ENCODE measurements at regions not wholly inside any gene's neighbourhood (a gene's known extent, or its start where the extent isn't known, plus 50 kb on each side); places are given as distances from the start of the nearest gene placed in this dataset.

DNA sequence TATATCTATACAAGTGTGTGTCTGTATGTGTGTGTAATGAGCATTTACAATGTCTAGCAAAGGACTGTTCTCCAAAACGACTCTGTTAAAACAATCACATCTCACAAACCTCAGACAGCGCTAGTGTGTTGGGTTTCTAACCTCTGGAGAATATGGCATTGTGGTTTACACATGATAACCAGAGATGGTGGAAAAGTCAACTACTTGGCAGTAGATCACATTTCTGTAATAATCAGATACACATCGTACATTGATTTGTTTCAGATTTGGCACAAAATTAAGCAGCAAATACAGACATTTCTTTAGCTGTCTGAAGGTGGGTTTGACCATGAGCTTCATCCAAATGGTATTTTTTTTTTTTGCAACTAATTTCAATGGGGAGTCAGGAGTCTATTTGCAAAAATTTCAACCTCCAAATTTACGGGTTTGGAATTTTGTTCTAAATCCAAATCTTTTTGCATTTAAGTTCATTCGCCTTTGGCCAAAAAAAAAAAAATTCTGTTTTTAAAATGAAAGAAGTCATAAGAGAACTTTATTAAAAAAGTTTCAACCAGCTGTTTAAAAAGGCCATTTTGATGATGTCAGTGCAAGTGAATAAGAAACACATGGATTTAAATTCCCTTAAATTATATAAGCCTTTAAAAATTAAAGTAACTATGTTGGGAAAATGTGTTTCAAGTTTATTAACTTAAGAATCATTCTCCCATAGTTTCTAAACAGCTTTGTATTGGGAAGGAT, 127.8 kb downstream of the TMEM26 start:
- H3K4me2 ChIP-seq (ENCODE audit: control insufficient read depth, extremely low read depth, insufficient read depth, low read depth, low read length): no peak overlapping the region
- TF ChIP-seq EZH2 (IDR thresholded peaks at IDR 0.05; ENCODE audit: low read length) (no peak), CTCF (optimal IDR thresholded peaks at IDR 0.05 in 1 of 3, IDR thresholded peaks at IDR 0.05 in 1 of 3, conservative IDR thresholded peaks at IDR 0.05 in 1 of 3; ENCODE audit: extremely low read depth in 1 of 3, insufficient read depth in 2 of 3, low read length in 3 of 3) (no peak)
- no peaks in the 10 kb centered on the region for H3K4me1 ChIP-seq (ENCODE audit: control insufficient read depth, extremely low read depth, insufficient read depth, low read length)
- H4K20me1 ChIP-seq (ENCODE audit: control insufficient read depth, extremely low read depth, insufficient read depth, low read length): no peaks in the 10 kb centered on the region
- H3K36me3 ChIP-seq (ENCODE audit: control insufficient read depth in 2 of 2, extremely low read depth in 1 of 2, insufficient read depth in 2 of 2, low read length in 2 of 2): no peaks in the 10 kb centered on the region
- dilution Hi-C loops (cut with MboI; ENCODE audit: extremely low pct_ligation_motif_present, low sequenced_read_pairs): no loop called here
- FAIRE-seq (no peak), DNase-seq (ENCODE audit: low read depth, low spot score) (no peak)
- no peak overlapping the region for H3K27ac ChIP-seq (ENCODE audit: control insufficient read depth, insufficient read depth, low read length)
- H3K4me3 ChIP-seq (ENCODE audit: control insufficient read depth in 2 of 3, extremely low read depth in 1 of 3, insufficient read depth in 2 of 3, low read depth in 1 of 3, low read length in 3 of 3): no peak overlapping the region
- H3K79me2 ChIP-seq (ENCODE audit: control insufficient read depth, insufficient read depth, low read length): no peaks in the 10 kb centered on the region
- no peaks in the 10 kb centered on the region for H3K27me3 ChIP-seq (ENCODE audit: control insufficient read depth, extremely low read depth, insufficient read depth, low read length)
- no peak overlapping the region for H2AFZ ChIP-seq (ENCODE audit: control insufficient read depth, low read length)
- no peak overlapping the region for H3K9ac ChIP-seq (ENCODE audit: control insufficient read depth, extremely low read depth, insufficient read depth, low read length)
- H3K9me3 ChIP-seq (ENCODE audit: control insufficient read depth, low read depth, low read length): no peaks in the 10 kb centered on the region
- no peaks in the 10 kb centered on the region for H3K9me1 ChIP-seq (ENCODE audit: control insufficient read depth, extremely low read depth, insufficient read depth, low read length)

GRCh38 chr10:61323726-61324125, 129.5 kb downstream of the TMEM26 start:
- Histone ChIP-seq H4K20me1 (ENCODE audit: control insufficient read depth, extremely low read depth, insufficient read depth, low read length) (no peaks in the 10 kb centered on the region), H3K79me2 (ENCODE audit: control insufficient read depth, insufficient read depth, low read length) (no peaks in the 10 kb centered on the region), H3K4me1 (ENCODE audit: control insufficient read depth, extremely low read depth, insufficient read depth, low read length) (no peaks in the 10 kb centered on the region), H3K27ac (ENCODE audit: control insufficient read depth, insufficient read depth, low read length) (no peak overlapping the region), H3K9me3 (ENCODE audit: control insufficient read depth, low read depth, low read length) (no peaks in the 10 kb centered on the region), H3K4me2 (ENCODE audit: control insufficient read depth, extremely low read depth, insufficient read depth, low read depth, low read length) (no peak overlapping the region), H2AFZ (ENCODE audit: control insufficient read depth, low read length) (no peak overlapping the region), H3K9ac (ENCODE audit: control insufficient read depth, extremely low read depth, insufficient read depth, low read length) (no peak overlapping the region), H3K9me1 (ENCODE audit: control insufficient read depth, extremely low read depth, insufficient read depth, low read length) (no peaks in the 10 kb centered on the region), H3K4me3 (ENCODE audit: control insufficient read depth in 2 of 3, extremely low read depth in 1 of 3, insufficient read depth in 2 of 3, low read depth in 1 of 3, low read length in 3 of 3) (no peak overlapping the region), H3K36me3 (ENCODE audit: control insufficient read depth in 2 of 2, extremely low read depth in 1 of 2, insufficient read depth in 2 of 2, low read length in 2 of 2) (no peaks in the 10 kb centered on the region), H3K27me3 (ENCODE audit: control insufficient read depth, extremely low read depth, insufficient read depth, low read length) (no peaks in the 10 kb centered on the region)
- DNase-seq (ENCODE audit: low read depth, low spot score): no peak
- no peak for FAIRE-seq
- dilution Hi-C loops (cut with MboI; ENCODE audit: extremely low pct_ligation_motif_present, low sequenced_read_pairs): no loop called here
- TF ChIP-seq CTCF (optimal IDR thresholded peaks at IDR 0.05 in 1 of 3, IDR thresholded peaks at IDR 0.05 in 1 of 3, conservative IDR thresholded peaks at IDR 0.05 in 1 of 3; ENCODE audit: extremely low read depth in 1 of 3, insufficient read depth in 2 of 3, low read length in 3 of 3) (no peak), EZH2 (IDR thresholded peaks at IDR 0.05; ENCODE audit: low read length) (no peak)

All from keratinocyte (primary cell).